AG04450 (cell line): ENCODE measurements at regions not wholly inside any gene's neighbourhood (a gene's known extent, or its start where the extent isn't known, plus 50 kb on each side); places are given as distances from the start of the nearest gene placed in this dataset.

Experiments used
- CTCF ChIA-PET: fragments of 300-600, 350-600 bp; formaldehyde crosslinking; extraction: SDS; loops from one replicate; lab custom pipeline; 2022; ENCODE audit warnings: antibody characterized with exemption, inconsistent platforms; lab: Charles Lee
- POLR2A ChIA-PET: fragments of 350-600 bp; formaldehyde crosslinking; extraction: SDS; loops from one replicate; lab custom pipeline; 2021; ENCODE audit warnings: antibody characterized with exemption, inconsistent platforms; lab: Yijun Ruan, JAX
- DNase-seq: peaks from one replicate; pipeline ENCODE4 v3.0.0-alpha.2; 2011; ENCODE audit warnings: low read depth, low spot score
- H3K27ac ChIP-seq: one replicate; pipeline ENCODE4 v1.5.1; 2012; ENCODE audit warnings: low read depth, low read length, control low read depth
- H3K27me3 ChIP-seq: one replicate; pipeline ENCODE4 v1.6.0; 2012; ENCODE audit warnings: low read length; ENCODE audit not compliant: control insufficient read depth, insufficient read depth
- H3K4me3 ChIP-seq: 2 replicates; pipeline ENCODE4 v1.5.1; 2011; ENCODE audit warnings: mild to moderate bottlenecking, low read depth, low read length, control low read depth
- H3K9me3 ChIP-seq: 2 replicates; pipeline ENCODE4 v1.5.1; 2012; ENCODE audit warnings: low read length; ENCODE audit not compliant: control insufficient read depth, insufficient read depth
- TF ChIP-seq, protein P1 (sequence below): IDR thresholded peaks from 2 replicates; pipeline ENCODE4 v1.5.1; 2011; ENCODE audit warnings: low read depth, low read length, control low read depth, inconsistent platforms

DNA sequence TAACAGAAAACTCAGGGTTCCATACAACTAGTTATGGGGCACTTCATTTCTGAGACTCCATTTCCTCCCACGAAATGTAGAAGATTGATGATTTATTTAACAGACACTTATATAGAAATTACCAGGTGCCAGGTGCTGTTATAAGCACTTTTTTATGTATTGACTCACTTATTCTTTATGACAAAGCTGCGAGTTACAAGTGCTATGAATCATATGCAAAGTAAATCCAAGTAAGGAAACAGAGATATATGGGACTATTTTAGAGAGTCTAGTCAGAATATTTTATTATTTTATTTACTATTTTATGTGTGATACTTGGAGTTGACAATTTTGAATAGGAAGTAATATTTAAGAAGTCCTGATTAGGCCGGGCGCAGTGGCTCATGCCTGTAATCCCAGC is 822.8 kb upstream of the C9orf72 start:
- TF ChIP-seq, protein P1, sequence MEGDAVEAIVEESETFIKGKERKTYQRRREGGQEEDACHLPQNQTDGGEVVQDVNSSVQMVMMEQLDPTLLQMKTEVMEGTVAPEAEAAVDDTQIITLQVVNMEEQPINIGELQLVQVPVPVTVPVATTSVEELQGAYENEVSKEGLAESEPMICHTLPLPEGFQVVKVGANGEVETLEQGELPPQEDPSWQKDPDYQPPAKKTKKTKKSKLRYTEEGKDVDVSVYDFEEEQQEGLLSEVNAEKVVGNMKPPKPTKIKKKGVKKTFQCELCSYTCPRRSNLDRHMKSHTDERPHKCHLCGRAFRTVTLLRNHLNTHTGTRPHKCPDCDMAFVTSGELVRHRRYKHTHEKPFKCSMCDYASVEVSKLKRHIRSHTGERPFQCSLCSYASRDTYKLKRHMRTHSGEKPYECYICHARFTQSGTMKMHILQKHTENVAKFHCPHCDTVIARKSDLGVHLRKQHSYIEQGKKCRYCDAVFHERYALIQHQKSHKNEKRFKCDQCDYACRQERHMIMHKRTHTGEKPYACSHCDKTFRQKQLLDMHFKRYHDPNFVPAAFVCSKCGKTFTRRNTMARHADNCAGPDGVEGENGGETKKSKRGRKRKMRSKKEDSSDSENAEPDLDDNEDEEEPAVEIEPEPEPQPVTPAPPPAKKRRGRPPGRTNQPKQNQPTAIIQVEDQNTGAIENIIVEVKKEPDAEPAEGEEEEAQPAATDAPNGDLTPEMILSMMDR: no peak
- no peak overlapping the region for H3K4me3 ChIP-seq
- H3K27me3 ChIP-seq: no peaks in the 10 kb centered on the region
- no peak overlapping the region for H3K27ac ChIP-seq
- ChIA-PET CTCF (no interaction called here), POLR2A (no interaction called here)
- H3K9me3 ChIP-seq: no peaks in the 10 kb centered on the region
- no peak for DNase-seq

DNA sequence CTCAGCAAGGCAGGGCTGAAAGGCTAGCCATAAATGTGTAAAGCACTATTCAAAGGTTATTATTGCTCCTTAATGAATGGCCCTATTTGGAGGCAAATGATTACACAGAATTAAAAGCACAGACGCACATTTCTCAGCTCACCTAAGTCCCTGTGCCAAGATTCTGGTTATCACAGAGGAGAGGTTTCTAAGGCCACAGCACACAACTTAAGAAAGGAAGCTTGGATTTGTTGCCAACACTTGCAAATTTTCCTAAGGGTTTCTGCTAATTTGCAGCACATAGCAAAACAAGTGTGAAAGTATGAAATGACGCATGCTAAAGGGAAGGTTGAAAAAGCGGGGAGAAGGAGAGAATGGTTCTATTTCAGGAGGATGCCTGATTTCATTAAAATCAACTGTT is 834.1 kb upstream of the C9orf72 start:
- CTCF ChIA-PET: no interaction called here
- TF ChIP-seq, protein P1: no peak
- no peaks in the 10 kb centered on the region for H3K27me3 ChIP-seq
- H3K9me3 ChIP-seq: no peaks in the 10 kb centered on the region
- POLR2A ChIA-PET: no interaction called here
- no peak overlapping the region for H3K4me3 ChIP-seq
- DNase-seq: no peak
- H3K27ac ChIP-seq: no peak overlapping the region

DNA sequence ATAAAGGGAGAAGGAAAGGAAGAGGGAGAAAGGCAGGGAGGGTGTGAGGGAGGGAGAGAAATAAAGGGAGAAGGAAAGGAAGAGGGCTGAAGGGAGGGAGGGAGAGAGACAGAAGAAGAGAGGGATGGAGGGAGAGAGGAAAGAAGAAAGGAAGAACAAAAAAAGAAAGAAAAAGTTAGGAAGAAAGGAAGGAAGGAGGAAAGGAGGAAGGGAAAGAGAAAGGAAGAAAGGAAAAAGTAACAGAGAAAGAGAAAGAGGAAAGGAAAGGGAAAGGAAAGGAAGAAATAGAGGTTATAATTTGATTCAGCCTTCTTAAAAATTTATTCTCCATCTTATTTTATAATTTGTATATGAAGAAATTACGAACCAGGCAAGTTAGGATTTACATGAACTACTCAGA is 836.6 kb upstream of the C9orf72 start:
- DNase-seq: no peak
- no peak overlapping the region for H3K27ac ChIP-seq
- H3K27me3 ChIP-seq: no peaks in the 10 kb centered on the region
- H3K9me3 ChIP-seq: no peaks in the 10 kb centered on the region
- POLR2A ChIA-PET: no interaction called here
- CTCF ChIA-PET: no interaction called here
- TF ChIP-seq, protein P1: no peak
- no peak overlapping the region for H3K4me3 ChIP-seq

DNA sequence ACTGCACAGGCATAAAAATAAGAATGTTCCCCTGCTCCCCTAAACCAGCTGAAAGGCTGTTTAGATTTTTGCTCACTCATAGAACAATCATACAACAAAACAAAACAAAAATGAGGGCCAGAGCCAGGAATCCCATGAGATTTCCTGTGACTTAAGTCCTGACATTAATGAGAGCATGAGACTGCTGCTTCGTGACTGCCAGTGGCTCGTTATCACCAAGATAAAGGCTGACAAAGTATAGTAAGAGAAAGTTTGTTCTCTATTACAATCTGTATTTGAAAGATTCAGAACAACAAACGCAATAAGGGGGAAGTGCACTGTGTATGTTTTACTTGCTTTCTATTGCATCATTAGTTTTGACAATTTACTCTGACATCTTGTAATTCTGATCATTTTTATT is 837.1 kb upstream of the C9orf72 start:
- H3K27me3 ChIP-seq: no peaks in the 10 kb centered on the region
- ChIA-PET POLR2A (no interaction called here), CTCF (no interaction called here)
- no peak for DNase-seq
- H3K27ac ChIP-seq: no peak overlapping the region
- no peaks in the 10 kb centered on the region for H3K9me3 ChIP-seq
- H3K4me3 ChIP-seq: no peak overlapping the region
- TF ChIP-seq, protein P1: no peak

DNA sequence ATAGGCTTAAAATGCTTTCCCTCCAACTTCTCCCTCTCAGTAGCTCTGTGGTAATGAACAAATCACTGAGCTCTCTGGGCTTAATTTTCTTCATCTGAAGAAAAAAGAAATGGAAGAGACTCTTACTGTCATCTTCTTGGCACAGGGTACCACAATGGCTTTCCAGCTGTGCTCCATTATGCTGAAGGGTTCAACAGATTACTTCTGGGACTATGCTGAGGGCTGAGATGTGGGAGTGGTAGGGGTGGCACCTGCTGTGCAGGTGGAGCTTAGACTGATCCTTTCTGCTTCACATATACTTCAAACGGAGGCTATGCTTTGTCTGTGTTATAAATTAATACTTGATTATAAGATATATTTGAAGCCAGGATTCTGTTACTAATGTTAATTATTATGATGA is 840.2 kb upstream of the C9orf72 start:
- POLR2A ChIA-PET: no interaction called here
- DNase-seq: no peak
- TF ChIP-seq, protein P1: no peak
- CTCF ChIA-PET: no interaction called here
- H3K9me3 ChIP-seq: no peaks in the 10 kb centered on the region
- H3K27ac ChIP-seq: no peak overlapping the region
- no peak overlapping the region for H3K4me3 ChIP-seq
- H3K27me3 ChIP-seq: no peaks in the 10 kb centered on the region
